Dermis microvascular lymphatic vessel endothelial cell (primary cell): ENCODE measurements at regions not wholly inside any gene's neighbourhood (a gene's known extent, or its start where the extent isn't known, plus 50 kb on each side); places are given as distances from the start of the nearest gene placed in this dataset.
"Not testable (repeated sequence)": the region's sequence is repeated elsewhere in the genome, so short reads cannot be mapped to it uniquely, and the experiment has no call there.

Experiments
- DNase-seq, 2 donors: peaks; one replicate each; pipeline versions ENCODE4 v3.0.0 to v3.0.0-alpha.2; 2010; ENCODE audit warnings: low read depth in 2 of 2

DNA sequence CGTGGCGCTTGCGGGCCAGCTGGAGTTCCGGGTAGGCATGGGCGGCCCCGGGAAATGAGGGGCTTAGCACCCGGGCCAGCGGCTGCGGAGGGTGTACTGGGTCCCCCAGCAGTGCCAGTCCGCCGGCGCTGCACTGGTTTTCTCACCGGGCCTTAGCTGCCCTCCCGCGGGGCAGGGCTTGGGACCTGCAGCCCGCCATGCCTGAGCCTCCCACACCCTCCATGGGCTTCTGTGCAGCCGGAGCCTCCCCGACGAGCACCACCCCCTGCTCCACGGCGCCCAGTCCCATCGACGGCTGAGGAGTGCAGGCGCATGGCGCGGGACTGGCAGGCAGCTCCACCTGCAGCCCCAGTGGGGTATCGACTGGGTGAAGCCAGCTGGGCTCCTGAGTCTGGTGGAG is 852.6 kb upstream of the MIR17HG start:
- DNase-seq, result not testable (repeated sequence)

DNA sequence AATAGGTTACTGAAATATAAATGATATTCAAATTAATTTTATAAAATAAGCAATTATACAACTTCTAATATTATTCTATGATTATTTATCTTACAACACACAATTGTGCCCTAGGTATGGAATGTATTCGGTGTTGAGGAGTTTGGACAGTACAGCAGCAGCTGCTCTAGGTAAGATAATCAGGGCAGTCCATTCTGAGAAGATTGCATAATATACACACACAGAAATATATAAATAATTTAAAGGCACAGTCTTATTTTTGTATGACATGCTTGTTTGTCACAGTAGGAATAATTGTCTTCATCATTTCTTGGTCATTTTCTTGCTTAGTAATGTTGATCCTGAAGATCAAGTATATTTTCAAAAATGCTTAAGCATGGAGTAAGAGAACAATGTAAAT is 849.4 kb upstream of the MIR17HG start:
- DNase-seq, result no peak

DNA sequence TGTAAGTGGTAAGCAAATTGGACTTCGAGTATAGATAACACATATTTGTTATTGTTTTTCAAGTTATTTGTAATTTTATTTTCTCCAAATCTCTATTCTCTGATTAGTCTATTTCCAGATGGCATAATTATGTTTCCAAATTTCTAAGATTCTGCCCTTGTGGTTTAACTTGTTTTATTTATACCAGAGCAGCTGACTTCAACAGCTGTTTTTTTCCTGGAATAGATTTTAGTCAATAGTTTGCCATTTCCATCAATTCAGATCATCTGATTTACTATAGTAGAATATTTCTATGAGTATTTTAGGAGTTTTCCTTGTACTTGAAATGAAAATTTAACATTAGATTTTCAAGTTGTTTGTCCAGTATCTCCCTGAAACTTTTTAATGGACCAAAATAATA is 848.7 kb upstream of the MIR17HG start:
- DNase-seq, result no peak

DNA sequence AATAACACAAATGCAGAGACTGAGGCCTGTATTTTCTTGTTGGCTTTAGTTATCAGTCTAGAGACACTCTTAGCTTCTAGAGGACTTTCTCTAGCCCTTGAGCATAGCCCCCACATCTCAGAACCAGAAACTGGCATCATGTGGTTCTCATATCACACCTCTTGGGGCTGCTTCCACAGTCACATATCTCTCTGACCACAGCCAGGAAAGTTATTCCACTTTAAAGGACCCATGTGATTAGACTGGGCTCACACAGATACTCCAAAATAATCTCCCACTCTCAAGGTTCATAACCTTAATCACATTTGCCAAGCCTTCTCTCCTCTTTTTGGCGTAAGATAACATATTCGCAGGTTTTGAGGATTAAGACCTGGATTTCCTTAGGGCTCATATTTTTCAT is 846.9 kb upstream of the MIR17HG start:
- no peak for DNase-seq

DNA sequence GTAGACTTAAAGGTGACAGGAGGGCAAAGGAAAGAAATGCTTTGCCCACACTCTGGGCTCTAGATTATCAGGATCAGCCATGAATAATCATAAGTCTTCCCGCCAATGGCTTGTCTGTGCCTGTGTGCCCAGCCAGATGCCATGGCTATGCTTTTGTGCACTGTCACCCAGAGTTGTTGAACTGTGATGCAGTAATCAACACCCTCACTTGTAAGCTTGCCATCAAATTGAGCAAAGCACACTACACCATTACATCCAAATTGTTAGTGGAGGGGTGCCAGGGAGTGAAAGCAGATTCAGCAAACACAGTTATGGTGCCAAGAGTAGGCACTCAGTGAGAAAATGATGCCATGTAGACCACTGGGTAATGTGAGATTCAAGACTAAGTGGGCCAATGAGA is 845.3 kb upstream of the MIR17HG start:
- DNase-seq, result no peak

DNA sequence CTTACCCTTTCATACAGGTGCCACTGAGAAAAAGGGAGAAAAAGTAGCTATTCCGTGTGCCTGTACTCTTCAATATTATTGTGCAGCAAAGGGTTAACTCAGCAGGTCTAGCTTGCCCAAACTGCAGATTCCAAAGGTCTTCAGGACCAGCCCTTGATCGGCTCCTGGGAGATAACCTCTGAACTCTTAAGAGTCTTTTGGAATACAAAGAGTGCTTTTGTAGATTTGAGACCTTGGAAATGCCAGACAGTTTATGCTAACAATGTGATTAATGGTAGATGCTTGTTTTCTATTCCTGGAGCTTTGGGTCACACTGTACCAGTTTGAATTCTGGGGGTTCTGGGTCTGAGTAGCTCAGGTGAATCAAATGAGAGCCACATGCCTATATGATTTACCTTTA is 844.7 kb upstream of the MIR17HG start:
- DNase-seq, result no peak

DNA sequence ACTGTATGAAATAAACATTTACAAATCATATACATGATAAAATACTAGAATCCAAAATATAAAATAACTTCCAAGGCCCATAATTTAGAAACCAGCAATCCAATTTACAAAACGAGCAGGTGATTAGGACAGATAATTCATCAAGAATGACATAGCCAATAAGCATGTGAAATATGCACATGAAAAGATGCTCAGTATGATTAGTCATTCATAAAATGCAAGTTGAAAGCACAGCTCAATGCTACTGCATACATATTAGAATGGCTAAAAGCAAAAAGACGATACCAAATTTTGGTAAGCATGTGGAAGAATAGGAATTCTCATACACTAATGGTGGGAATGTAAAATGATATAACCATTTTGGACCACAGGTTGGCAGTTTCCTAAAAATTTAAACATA is 837.2 kb upstream of the MIR17HG start:
- no peak for DNase-seq

DNA sequence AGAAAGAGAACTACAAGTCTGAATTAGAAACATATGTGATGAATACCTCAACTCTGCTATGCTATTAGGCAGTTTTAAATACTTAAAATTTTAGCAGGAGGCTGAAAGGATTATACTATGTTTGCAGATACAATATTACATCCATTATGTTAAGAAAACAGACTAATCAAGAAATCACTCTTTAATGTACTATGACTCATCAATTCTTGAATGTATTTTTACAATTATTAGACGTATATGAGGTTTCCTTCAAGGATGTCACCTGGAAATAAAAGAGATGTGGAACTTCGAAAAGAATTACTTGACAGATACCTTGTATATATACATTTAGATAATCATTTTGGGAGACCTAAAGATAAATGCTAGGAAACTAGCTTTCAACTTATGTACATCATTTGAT is 835.6 kb upstream of the MIR17HG start:
- DNase-seq, result no peak

DNA sequence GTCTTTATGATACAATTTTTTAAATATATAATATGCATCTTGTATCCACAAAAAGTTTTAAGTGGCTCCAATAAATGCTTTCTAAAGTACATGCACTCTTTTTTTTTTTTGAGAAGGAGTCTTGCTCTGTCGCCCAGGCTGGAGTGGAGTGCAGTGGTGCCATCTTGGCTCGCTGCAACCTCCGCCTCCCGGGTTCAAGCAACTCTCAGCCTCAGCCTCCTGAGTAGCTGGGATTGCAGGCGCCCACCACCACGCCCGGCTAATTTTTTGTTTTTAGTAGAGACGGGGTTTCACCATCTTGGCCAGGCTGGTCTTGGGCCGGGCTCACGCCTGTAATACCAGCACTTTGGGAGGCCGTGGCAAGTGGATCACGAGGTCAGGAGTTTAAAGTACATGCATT is 832.8 kb upstream of the MIR17HG start:
- DNase-seq, result not testable (repeated sequence)

DNA sequence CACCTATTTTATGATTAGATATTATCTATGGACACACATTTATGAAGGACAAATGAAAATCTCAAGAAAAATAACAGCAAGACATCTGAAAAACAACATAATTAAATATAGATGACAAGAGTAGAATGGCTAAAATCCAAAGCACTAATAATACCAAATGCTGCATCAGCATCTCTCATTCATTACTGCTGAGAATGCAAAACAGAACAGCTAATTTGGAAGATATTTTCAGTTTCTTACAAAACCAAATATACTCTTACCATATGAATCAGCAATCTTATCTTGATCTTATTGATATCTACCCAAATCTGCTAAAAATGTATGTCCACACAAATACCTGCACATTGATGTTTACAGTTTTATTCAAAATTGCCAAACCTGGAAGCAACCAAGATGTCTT is 829.1 kb upstream of the MIR17HG start:
- DNase-seq, result no peak

DNA sequence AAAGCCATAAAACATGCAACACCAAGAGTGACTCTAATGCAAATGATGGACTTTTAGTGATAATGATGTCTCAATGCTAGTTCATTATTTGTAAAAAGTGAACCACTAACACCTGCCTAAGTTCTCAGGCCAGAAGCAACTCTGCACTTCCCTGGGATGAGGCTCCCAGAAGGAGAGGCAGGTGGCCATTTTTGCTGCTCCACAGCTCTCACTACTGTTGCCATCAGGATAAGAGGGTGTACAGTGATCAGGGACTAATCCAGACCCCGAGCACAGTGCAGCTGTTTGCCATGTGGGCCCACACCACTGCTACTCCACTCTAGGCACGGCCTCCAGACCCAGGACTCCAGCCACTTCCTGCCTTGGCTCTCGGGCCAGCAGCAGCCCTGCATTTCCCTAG is 828.3 kb upstream of the MIR17HG start:
- no peak for DNase-seq

DNA sequence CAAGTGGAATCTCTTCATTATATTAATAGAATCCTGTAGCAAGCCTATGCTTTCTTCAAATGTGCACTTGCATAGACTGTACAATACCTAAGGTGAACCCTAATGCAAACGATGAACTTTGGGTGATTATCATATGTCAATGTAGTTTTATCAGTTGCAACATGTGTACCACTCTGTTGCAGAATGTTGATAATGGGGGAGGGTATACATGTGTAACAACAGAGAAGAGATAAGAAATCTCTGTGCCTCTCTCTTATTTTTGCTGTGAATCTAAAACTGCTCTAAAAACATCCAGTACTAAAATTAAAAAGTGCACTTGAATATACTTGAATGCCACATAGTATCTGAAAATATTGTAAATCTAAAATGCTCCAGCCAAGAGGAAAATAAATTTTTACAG is 820.8 kb upstream of the MIR17HG start:
- no peak for DNase-seq

DNA sequence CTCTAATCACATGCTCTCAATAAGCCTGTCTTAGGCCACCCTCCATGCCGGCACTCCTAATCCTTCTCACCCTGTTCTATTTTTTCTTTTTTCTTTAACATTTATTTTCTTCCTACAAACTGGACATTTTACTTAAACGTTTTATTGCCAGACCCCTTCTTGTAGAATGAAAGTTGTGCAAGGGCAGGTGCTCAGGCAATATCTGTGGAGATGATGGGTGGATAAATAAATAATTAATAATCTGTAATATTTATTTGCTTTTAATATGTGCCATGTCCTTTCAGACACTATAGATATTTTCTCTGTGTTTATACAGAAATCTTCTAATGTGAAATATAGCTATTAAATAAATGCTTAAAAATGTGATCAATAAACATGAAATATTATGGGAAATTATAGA is 815.7 kb upstream of the MIR17HG start:
- no peak for DNase-seq

DNA sequence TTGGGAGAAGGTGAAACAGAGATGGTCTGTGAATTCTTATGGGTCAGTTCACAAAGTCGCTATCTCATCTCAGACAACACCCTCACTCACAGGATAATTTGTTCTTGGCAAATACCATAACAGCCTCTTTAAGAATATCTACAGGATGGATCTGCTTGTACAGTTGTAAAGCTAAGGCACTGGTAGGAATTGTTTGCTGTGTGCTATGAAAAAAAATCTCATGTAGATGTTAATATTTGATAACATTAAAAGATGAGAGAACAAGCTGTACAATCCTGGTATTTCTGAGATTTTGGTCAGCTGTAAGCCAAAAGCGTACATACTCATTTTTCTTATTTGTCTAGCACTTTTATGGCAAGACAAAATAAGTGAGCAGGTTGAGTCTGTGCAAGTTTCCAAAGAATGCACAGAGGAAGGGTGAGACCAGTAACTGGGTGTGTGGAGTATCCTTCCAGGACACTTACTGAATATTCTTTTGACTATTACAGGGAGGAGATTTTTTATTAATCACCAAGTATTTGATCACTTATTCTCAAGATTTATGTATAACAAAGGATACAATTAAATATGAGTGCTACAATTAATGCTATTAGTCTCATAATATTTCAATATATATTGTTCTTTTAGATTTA is 814.5 kb upstream of the MIR17HG start:
- DNase-seq, result no peak

DNA sequence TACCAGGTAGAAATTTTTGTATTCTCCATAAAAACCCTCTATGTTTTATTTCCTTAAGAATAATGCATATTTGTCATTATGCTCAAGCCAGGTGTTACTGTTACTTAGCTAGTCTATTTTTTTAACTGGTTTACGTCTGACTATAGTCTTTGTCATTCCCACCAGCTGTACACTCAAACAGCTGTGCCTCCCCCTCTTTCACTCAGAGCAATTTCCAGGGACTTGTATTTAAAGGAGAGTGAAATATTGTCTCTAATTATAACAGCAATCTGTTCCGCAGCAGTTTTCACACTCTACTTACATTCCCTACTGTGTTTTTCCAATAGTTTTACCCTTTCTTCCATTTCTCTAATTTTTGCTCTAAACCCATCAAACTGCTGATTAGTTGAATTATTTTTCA is 813.6 kb upstream of the MIR17HG start:
- no peak for DNase-seq

DNA sequence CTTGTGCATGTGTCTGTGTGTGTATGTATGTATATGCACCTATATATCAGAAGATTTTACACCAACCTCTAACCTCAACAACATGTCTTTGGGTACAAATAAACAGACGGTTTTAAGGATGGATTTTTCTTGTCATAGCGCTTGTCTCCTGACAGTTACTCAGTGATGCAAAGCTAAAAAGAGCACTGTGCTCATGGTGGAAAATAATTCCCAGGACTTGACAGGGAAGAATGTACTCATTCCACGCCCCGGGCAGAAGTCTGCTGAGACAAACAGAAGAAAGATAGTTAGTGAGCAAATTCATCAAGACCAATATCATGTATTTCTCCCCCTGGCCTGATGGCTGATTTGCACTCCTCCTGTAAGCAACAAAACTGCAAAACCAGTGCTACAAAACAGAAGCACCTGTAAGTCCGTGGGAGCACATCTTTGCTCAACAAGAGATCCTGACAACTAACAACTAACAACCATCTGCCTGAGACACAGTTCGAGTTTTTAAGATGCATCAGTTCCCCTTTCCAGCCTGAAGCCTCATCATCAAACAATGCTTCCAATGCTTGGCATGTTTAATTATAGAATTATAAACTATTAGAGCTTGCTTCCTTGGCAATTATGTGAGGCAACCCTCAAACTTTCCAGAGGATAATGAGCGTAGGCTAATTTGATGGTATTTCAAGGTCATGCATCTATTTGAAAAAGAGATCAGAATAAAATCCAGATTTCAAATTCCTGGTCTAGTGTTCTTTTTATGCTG is 812.7 kb upstream of the MIR17HG start:
- no peak for DNase-seq

DNA sequence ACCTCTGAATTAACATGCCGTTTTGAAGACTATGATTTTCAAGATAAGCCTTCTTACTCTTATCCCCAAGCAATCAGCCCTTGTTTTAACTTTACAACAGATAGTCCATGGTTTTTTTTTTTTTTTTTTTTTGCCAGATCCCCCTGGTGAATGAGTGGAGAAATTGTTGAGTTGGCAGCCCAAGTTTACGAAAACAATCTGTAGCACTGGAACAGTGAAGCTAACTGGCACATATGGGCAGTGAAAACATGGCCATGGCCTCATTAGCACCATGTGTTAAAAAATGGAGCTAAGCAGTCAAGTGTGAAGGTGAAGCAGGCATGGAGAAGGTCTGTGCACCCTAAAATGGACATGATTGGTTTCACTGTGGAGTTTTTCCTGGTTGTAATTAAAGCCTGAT is 812.1 kb upstream of the MIR17HG start:
- DNase-seq, result no peak

DNA sequence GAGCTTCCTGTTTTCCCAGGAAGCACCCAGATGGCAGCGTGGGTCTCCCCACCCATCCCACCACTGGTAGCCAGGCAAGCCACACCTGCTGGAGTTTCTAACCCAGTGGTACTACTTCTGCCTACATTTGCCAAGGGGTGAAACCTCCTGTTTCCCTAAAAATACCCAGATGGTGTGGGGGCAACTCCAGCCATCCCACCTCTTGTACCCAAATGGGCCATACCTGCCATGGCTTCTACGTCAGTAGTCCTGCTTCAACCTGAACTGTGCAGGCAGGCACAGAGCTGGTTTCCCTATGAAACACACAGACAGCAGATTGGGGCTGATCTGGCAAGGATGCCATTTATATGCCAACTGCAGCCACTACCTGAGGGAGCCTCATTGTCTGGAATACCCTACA is 809.4 kb upstream of the MIR17HG start:
- no peak for DNase-seq

DNA sequence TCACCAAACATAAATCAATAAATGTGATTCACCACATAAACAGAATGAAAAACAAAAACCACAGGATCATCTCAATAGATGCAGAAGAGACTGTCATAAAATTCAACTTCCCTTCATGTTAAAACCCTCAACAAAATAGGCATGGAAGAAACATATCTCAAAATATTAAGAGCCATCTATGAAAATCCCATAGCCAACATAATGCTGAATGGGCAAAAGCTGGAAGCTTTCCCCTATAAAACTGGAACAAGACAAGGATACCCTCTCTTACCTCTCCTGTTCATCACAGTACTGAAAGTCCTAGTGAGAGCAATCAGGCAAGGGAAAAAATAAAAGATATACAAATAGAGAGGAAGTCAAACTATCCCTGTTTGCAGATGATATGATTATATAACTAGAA is 806.1 kb upstream of the MIR17HG start:
- no peak for DNase-seq

DNA sequence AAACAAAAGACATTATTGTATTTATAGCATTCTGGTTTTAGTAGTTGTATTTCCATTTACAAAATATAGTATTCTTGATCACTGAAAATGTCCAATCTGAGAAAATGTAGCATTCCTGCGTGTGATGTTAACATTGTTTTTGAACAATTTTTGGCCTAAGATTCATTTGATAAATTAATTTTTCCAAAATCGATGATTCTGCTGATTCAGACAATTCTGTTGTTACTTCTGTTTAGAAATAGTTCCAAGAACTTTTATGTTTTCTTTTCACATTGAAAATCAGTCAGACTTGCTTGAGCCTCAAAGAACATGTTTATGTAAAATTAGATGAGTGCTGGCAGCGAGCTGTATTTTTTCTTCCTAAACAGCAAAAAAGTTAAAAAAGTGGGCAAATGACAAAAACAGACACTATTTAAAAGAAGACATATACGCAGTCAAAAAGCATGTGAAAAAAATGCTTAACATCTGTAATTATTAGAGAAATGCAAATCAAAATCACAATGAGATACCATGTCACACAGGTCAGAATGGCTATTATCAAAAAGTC is 804.5 kb upstream of the MIR17HG start:
- no peak for DNase-seq

DNA sequence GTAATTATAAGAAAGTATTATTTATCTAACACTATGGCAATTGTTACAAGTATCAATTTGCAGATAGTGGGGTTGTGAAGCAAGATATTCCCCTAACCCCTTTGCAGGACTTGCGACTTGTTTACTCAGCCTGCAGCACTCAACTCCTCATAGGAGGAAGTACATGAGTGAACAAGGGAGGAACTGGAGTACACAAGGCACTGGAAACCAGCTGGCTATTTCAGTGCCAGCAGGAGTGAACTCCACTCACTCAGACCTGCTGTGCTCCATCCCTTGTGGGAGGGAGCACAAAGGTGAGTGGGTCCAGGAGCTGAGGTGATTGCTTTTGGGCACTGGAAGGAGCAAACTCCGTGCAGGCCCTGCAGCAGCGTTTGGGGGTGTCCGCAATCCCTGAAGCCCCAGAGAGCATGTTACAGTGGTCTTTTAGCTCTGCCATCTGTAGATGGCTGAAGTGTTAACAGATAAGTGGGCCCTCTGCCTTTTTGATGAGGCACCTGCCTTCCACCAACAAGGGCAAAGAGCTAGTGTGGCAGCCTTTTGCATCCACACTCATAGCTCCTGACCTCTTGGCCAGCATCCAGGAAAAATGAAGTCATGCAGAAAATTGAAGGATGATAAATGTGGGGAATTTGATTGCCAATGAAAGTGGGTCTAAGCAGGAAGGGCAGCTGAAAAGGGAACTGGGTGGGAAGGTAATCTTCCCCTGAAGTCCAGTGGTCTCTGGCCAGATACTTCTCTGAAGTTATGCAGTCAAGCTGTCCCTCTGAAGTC is 802.2 kb upstream of the MIR17HG start:
- peak; percentile 16 to 27 for DNase-seq

DNA sequence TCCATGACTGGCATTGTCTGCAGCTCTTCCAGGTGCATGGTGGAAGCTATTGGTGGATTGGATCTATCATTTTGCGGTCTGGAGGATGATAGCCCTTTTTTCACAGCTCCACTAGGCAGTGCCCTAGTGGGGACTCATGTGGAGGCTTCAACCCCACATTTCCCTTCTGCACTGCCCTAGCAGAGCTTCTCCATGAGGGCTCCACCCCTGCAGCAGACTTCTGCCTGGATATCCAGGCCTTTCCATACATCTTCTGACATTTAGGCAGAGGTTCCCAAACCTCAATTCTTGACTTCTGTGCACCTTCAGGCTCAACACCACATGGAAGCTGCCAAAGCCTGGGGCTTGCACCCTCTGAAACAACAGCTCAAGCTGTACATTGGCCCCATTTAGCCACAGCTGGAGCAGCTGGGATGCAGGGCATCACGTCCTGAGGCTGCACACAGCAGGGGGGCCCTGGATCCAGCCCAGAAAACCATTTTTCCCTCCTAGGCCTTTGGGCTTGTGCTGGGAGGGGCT is 800.2 kb upstream of the MIR17HG start:
- no peak for DNase-seq
